Progenitor cell of endocrine pancreas (in vitro differentiated cells): ENCODE measurements at regions not wholly inside any gene's neighbourhood (a gene's known extent, or its start where the extent isn't known, plus 50 kb on each side); places are given as distances from the start of the nearest gene placed in this dataset.

Source experiments
- DNase-seq: peaks from one replicate; pipeline ENCODE4 v3.0.0; 2021; ENCODE audit warnings: low spot score; ENCODE audit not compliant: unreplicated experiment
- H3K27ac Mint-ChIP-seq: 2 replicates; pipeline ENCODE4 v1.8.0; 2021; ENCODE audit warnings: mild to moderate bottlenecking, moderate library complexity, mixed read lengths
- H3K27me3 Mint-ChIP-seq: 2 replicates; pipeline ENCODE4 v1.8.0; 2021; ENCODE audit warnings: mixed read lengths
- H3K36me3 Mint-ChIP-seq: 2 replicates; pipeline ENCODE4 v1.8.0; 2022; ENCODE audit warnings: mixed read lengths; ENCODE audit not compliant: insufficient read depth
- H3K4me1 Mint-ChIP-seq: 2 replicates; pipeline ENCODE4 v1.8.0; 2021; ENCODE audit warnings: low read depth, mixed read lengths
- H3K4me3 Mint-ChIP-seq: 2 replicates; pipeline ENCODE4 v1.8.0; 2021; ENCODE audit warnings: low read depth, mild to moderate bottlenecking, moderate library complexity, mixed read lengths
- H3K9me3 Mint-ChIP-seq: 2 replicates; pipeline ENCODE4 v1.8.0; 2021; ENCODE audit warnings: low read depth, mixed read lengths
- CTCF ChIP-seq: fragments of 200-600 bp; sonication (generic); IDR thresholded peaks from one replicate; pipeline ENCODE4 v1.5.0; 2021; ENCODE audit warnings: antibody characterized with exemption, mild to moderate bottlenecking; ENCODE audit not compliant: unreplicated experiment

GRCh38 chr5:68002836-68003235 lies 212.7 kb upstream of the PIK3R1 start:
- no peak for TF ChIP-seq CTCF
- Mint-ChIP-seq H3K27me3 (no peaks in the 10 kb centered on the region), H3K36me3 (no peaks in the 10 kb centered on the region), H3K9me3 (peaks cover 3% of the 10 kb centered on the region), H3K4me3 (no peak overlapping the region), H3K4me1 (no peaks in the 10 kb centered on the region), H3K27ac (no peak overlapping the region)
- DNase-seq: no peak

GRCh38 chr5:68000805-68001204 lies 214.8 kb upstream of the PIK3R1 start:
- Mint-ChIP-seq H3K4me1 (no peaks in the 10 kb centered on the region), H3K27ac (no peak overlapping the region), H3K36me3 (no peaks in the 10 kb centered on the region), H3K4me3 (no peak overlapping the region), H3K27me3 (no peaks in the 10 kb centered on the region), H3K9me3 (peaks cover 3% of the 10 kb centered on the region)
- DNase-seq: no peak
- no peak for TF ChIP-seq CTCF

GRCh38 chr5:67999391-67999790 lies 216.2 kb upstream of the PIK3R1 start:
- H3K4me3 Mint-ChIP-seq: no peak overlapping the region
- no peak overlapping the region for H3K27ac Mint-ChIP-seq
- H3K36me3 Mint-ChIP-seq: no peaks in the 10 kb centered on the region
- H3K9me3 Mint-ChIP-seq: peaks cover 3% of the 10 kb centered on the region
- H3K4me1 Mint-ChIP-seq: no peaks in the 10 kb centered on the region
- TF ChIP-seq CTCF: no peak
- no peak for DNase-seq
- no peaks in the 10 kb centered on the region for H3K27me3 Mint-ChIP-seq

- DNase-seq: no peak
- no peaks in the 10 kb centered on the region for H3K27me3 Mint-ChIP-seq
- no peak overlapping the region for H3K4me3 Mint-ChIP-seq
- no peak for TF ChIP-seq CTCF
- no peaks in the 10 kb centered on the region for H3K4me1 Mint-ChIP-seq
- peaks cover 6% of the 10 kb centered on the region for H3K9me3 Mint-ChIP-seq
- H3K27ac Mint-ChIP-seq: no peak overlapping the region
- no peaks in the 10 kb centered on the region for H3K36me3 Mint-ChIP-seq
Observed at GRCh38 chr5:67998709-67999261, 216.8 kb upstream of the PIK3R1 start.

- peaks cover 6% of the 10 kb centered on the region for H3K9me3 Mint-ChIP-seq
- TF ChIP-seq CTCF: no peak
- no peaks in the 10 kb centered on the region for H3K4me1 Mint-ChIP-seq
- H3K4me3 Mint-ChIP-seq: no peak overlapping the region
- no peak overlapping the region for H3K27ac Mint-ChIP-seq
- H3K27me3 Mint-ChIP-seq: no peaks in the 10 kb centered on the region
- no peak for DNase-seq
- H3K36me3 Mint-ChIP-seq: no peaks in the 10 kb centered on the region
Observed at GRCh38 chr5:67997892-67998457, 217.6 kb upstream of the PIK3R1 start.
